GM20431 (cell line): ENCODE measurements at regions not wholly inside any gene's neighbourhood (a gene's known extent, or its start where the extent isn't known, plus 50 kb on each side); places are given as distances from the start of the nearest gene placed in this dataset.
"Not testable (repeated sequence)": the region's sequence is repeated elsewhere in the genome, so short reads cannot be mapped to it uniquely, and the experiment has no call there.

Experiments used
- in situ Hi-C: fragments of 300-500 bp; cut with MseI, MboI; formaldehyde crosslinking; loops from one replicate; pipeline ENCODE4 v1.15.0; 2020; ENCODE audit warnings: low sequenced_read_pairs; ENCODE audit not compliant: unreplicated experiment

DNA sequence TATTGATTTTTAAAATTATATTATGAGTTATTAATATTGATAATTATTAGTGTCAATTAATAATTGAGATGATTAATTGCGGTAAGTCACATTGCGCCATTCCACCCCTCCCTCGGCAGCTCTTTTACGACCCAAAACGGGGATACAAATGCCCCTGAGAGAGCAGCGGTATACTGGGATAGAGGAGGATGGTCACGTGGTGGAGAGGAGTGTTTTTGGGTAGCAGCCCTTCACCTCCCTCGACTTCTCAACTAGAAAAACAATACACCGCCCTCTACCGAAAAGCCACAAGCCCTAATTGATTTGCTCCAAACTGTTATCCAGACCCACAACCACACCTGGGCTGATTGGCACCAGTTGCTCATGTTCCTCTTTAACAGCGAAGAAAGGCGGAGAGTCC is 71.0 kb downstream of the DAPL1 start:
- in situ Hi-C loops: not testable (repeated sequence)

DNA sequence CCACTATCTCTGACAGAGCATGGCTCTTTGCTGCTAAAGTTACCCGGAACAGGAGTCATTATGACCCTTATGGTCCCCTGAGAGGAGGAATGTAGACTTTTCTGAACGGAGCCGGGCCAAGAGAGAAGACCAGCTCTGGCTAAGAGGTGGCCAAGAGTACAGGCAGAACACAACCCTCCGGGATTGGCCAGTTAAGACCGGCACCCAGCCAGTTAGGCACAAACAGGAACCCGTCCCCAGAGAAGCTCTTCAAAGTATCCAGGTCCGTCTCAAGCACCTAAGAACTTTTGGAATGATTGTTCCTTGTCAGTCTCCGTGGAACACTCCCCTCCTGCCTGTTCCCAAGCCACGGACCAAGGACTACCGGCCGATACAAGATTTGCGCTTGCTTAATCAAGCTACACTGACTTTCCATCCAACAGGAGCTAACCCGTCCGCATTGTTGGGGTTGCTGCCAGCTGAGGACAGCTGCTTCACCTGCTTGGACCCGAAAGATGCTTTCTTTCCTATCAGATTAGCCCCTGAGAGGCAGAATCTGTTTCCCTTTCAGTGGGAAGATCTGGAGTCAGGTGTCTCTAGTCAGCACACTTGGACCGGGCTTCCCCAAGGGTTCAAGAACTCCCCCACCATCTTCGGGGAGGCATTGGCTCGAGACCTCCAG is 72.5 kb downstream of the DAPL1 start:
- in situ Hi-C loops: not testable (repeated sequence)

DNA sequence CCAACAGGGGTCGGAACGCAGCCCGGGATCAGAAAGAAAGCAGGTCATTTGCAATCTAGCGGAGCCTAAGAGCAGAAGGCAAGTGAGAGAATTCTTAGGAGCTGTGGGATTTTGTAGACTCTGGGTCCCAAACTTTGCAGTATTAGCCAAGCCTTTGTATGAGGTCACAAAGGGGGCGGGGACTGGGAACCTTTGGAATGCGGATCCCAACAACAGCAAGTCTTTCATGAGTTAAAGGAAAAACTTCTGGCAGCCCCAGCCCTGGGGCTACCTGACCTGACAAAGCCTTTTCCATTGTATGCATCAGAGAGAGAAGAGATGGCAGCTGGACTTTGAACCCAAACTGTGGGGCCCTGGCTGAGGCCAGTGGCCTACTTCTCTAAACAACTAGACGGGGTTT is 73.3 kb downstream of the DAPL1 start:
- in situ Hi-C loops: not testable (repeated sequence)

DNA sequence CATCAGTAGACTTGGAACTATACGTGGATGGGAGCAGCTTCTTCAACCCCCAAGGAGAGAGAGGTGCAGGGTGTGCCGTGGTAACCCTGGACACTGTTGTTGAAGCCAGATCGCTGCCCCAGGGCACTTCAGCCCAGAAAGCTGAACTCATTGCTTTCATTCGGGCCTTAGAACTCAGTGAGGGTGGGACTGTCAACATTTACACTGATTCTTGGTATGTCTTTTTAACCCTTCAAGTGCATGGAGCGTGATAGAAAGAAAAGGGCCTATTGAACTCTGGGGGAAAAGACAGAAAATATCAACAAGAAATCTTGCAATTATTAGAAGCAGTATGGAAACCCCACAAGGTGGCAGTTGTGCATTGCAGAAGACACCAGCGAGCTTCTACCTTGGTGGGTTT is 74.0 kb downstream of the DAPL1 start:
- in situ Hi-C loops: not testable (repeated sequence)

DNA sequence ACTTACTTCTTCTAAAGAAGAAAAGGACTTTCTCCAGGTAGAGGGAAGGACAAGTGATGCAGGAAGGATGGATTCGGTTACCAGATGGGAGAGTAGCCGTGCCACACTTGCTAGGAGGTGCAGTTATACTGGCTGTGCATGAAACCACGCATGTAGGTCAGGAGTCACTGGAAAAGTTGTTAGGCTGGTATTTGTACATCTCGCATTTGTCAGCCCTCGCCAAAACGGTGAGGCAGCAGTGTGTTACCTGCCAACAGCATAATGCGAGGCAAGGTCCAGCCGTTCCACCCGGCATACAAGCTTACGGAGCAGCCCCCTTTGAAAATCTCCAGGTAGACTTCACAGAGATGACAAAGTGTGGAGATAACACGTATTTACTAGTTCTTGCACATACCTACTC is 74.5 kb downstream of the DAPL1 start:
- in situ Hi-C loops: not testable (repeated sequence)

DNA sequence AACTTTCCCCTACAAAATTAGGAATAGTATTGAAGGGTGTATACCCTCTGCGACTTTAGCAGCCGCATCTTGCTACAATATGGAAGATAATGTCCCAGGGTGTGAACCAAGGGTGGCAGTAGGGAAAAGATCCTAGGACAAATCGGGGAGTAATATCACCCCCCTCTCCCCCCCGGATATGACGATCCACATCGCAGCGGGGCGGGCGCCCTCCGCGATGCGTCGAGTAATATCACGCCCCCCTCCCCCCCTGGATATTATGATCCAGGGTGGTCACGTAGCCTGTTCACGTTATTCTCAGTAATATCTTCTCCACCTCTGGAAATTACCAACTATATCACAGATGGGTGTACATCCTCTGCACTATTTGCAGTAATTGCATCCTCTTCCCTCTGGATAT is 82.9 kb downstream of the DAPL1 start:
- in situ Hi-C loops: no loop called here

DNA sequence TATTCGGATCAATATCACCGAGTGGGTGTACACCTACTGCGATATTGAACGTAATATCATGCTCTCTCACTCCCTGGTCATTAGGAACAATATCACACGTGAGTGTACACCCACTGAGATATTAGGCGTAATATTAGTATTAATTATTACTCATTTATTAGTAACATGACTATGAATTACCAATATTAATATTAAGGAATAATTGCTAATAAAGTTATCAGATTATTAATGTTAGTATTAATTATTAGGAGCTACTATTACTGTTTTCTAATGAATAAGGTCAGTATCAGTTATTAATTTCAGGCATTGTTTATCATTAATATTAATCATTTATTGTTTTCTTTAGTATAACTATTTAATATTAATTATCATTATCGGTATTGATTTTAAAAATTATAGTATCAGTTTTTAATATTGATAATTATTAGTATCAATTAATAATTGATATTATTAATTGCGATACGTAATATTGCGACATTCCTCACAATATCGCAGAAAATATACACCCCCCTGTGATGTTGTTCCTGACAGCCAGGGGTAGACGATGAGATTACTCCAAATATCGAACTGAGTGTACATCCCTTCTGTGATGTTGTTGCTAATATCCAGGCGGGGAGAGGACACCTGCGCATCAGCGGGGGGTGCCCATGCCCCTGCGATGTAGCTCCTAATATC is 84.2 kb downstream of the DAPL1 start:
- in situ Hi-C loops: no loop called here

DNA sequence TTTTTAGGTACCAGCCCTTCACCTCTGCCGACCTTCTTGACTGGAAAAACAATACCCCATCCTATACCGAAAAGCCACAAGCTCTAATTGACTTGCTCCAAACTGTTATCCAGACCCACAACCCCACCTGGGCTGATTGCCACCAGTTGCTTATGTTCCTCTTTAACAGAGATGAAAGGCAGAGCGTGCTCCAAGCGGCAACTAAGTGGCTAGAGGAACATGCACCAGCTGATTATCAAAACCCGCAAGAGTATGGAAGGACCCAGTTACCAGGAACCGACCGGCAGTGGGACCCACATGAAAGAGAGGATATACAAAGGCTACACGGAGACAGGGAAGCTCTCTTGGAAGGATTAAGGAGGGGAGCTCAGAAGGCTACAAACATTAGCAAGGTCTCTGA is 86.1 kb upstream of the TANC1 start:
- in situ Hi-C loops: no loop called here

DNA sequence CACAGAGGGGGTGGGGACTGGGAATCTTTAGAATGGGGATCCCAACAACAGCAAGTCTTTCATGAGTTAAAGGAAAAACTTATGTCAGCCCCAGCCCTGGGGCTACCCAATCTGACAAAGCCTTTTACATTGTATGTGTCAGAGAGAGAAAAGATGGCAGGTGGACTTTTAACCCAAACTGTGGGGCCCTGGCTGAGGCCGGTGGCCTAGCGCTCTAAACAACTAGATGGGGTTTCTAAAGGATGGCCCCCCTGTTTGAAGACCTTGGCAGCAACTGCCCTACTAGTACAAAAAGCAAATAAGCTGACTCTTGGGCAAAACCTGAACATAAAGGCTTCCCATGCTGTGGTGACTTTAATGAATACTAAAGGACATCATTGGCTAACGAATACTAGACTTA is 83.9 kb upstream of the TANC1 start:
- in situ Hi-C loops: not testable (repeated sequence)

DNA sequence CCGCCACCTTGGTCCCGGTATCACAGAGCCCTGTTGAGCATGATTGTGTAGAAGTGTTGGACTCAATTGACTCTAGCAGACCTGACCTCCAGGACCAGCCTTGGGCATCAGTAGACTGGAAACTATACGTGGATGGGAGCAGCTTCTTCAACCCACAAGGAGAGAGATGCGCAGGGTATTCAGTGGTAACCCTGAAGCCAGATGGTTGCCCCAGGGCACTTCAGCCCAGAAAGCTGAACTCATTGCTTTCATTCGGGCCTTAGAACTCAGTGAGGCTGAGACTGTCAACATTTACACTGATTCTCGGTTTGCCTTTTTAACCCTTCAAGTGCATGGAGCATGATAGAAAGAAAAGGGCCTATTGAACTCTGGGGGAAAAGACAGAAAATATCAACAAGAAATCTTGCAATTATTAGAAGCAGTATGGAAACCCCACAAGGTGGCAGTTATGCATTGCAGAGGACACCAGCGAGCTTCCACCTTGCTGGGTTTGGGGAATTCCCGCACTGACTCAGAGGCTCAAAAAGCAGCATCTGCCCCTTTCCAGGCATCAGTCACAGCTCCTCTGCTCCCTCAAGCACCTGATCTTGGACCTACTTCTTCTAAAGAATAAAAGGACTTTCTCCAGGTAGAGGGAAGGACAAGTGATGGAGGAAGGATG is 83.3 kb upstream of the TANC1 start:
- in situ Hi-C loops: not testable (repeated sequence)

DNA sequence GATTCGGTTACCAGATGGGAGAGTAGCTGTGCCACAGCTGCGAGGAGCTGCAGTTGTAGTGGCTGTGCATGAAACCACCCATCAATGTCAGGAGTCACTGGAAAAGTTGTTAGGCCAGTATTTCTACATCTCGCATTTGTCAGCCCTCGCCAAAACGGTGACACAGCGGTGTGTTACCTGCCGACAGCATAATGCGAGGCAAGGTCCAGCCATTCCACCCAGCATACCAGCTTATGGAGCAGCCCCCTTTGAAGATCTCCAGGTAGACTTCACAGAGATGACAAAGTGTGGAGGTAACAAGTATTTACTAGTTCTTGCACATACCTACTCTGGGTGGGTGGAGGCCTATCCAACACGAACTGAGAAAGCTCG is 82.8 kb upstream of the TANC1 start:
- in situ Hi-C loops: not testable (repeated sequence)

DNA sequence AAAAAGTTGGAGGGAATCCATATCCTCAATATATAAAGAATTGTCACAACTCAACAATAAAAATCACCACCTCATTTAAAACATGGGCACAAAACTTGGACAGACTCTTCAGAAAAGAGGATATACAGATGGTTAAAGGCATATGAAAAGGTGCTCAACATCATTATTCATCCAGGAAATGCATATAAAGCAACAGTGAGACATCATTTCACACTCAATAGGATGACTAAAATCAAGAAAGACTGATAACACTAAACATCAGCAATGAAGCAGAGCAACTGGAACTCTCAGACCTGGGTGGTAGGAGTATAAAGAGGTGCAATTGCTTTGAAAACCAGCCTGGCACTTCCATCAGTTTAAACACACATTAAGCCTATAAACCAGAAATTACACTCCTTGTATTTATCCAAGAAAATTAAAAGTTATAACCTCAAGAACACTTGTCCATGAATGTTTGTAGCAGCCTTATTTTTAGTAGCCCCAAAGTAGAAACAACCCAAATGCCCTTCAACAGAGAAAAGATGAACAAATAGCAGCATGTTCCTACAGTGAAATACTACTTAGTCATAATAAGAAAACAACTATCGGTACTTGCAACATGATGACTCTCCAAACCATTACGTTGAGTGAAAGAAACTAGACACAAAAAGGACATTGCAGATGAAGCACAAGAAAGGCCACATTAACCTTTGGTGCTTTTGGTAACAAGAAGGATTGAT is 79.1 kb upstream of the TANC1 start:
- in situ Hi-C loops: no loop called here

DNA sequence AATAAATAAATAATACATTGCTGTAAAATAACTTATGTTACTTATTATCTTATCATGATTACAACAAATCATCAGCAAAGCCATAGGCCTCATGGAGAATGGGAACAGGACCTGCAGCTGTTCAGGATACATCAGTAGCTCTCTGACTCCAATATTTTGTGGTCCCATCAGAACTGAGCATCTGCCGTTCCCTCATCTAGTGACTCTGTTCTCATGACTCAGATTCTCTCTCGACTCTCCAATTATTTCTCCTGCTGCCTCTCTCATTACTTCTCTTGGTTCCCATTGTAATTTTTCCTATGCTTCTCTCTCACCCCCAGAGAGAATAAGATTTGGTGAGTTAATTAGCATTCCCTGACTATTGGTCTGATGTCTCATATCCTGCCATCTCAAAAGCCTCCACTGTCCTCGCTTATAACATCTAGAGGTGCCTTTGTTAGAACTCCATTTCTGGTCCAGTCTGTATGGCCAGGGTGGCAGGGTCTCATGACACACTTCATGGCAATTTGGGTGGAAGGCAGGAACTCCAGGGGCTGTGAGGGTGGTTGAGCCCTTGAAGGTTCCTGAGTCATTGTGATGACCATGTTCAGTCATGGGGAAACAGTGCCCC is 78.0 kb upstream of the TANC1 start:
- in situ Hi-C loops: no loop called here

DNA sequence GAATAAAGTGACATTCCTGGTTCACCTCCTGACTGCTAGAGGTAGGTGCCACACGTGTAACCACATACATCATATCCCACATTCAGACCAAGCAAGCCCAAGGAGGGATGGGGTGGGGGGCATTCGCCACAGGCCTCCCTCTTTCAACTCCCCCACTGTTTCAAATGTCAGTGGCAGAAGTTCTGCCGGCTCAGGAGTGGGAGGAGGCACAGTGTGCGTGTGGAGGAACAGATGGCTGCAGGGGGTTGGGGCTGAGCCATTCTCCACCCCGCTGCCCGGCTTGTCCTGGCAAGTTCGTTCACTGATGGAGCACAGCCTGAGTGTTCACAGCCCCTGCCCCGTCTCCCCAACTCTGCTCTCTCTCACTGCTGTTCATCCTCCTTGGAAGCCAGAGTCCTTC is 75.4 kb upstream of the TANC1 start:
- in situ Hi-C loops: no loop called here

DNA sequence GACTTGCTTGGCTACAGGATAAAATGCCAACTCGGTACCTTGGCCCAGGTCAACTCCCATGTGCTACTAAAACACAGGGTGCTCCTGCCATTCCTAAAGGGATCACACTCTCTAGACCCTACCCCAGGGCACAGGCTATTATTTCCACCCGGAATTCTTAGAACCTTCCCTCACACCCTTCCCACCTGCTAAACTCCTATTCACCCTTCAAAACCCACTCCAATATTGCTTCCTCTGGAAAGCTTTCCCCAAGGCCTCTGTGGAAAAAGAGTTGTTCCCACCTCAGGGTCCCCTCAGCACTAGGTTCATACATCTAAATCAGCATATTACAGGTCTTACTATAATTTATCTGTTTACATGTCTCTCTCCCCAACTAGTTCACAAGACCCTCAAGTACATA is 75.0 kb upstream of the TANC1 start:
- in situ Hi-C loops: no loop called here

DNA sequence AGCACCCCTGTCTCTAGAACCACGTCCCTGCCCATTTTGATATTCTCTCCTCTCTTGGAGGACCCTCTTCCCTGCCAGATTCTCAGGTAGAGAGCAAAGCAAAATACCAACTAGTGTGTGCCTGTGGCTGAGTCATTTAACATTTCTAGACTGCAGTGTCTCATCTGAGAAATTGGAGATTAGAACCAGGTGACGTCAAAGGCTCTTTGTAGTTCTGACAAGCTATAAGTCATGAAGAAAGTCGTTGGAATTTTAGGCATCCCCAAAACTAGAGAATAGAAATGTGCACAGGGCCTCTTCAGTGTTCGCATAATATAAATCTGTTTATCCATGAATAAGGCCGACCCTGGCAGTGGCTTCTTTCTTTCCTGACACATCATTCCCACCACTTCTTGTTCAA is 74.4 kb upstream of the TANC1 start:
- in situ Hi-C loops: no loop called here

DNA sequence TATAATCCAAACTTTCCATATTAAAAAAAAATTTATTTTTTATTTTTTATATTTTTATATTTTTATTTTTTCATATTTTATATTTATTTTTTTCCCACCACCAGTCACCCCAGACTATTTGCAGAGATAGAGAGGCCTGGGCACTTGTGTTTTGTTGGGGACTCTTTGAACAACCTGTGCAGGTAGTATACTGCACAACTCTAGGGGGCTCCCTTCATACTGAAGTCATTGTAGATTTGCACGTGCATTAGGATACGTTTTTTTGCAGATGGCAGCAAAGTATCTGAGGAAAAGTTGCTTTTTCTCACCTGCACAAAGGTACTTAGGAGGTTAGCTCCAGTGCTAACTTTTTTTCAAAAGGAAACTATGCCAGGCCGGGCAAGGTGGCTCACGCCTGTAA is 73.9 kb upstream of the TANC1 start:
- in situ Hi-C loops: no loop called here

DNA sequence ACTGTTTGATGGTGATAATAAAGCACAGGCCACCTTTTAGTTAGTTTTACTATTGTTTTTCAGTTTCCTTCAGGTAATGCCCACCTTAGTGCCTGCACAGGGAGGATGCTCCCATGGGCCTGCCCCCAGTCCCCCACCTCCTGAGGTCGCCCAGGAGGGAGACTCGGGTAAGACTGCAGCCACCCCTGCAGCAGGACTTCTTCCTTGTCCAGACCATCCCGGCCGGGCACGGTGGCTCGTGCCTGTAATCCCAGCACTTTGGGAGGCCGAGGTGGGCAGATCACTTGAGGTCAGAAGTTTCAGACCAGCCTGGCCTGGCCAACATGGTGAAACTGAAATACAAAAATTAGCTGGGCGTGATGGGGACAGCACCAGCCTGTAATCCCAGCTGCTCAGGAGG is 68.1 kb upstream of the TANC1 start:
- in situ Hi-C loops: loop anchor here (10.0 kb wide), 1 partner anchor 224 kb away; no protein-coding TSS in a partner anchor

DNA sequence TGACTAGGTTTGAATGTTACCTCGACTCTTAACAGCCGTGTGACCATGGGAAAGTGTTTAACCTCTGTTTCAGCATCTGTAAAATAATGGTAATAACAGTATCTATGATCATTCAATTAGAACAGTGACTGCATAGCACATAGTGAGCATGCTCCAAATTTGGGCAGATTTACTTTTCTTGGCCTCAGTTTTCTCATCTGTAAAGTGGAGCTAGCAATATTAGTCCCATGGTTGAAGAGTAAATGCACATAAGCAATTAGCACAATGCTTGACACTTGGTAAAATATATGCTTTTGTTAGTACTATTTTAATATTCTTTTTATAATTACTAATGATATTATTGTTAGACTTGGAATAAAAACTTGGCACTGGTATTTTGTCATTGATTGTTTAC is 66.4 kb upstream of the TANC1 start:
- in situ Hi-C loops: loop anchor here (10.0 kb wide), 1 partner anchor 223 kb away; no protein-coding TSS in a partner anchor

DNA sequence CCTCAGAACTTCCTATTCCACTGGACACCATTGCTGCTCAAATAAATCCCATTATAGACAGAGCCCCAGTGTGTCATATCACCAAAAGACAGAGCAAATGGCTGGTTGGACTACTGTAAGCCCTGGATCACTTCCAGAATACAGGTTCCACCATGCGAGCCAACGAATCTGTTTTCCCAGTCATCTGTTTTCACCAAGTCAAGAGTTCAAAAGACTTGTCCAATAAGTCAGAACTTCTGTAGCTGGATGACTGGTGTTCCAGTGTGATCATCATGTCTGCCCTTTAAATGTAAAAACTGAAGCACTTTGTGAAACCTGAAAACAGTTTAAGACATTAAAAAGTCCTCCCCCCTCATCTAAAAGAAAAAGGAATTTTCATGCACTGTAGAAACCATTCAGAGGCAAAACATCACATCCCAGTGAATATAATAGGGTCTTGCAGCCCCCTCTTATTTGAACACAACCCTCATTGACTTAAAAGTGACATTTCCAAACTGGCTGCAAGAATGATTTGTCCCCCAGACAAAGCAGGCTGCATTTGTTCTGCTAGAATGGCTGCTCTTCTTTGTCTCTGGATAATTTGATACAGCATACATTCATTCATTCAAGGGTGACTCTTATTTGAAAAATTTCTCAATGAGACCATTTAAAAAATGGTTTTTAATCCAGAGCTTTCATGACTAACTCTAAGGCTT is 64.6 kb upstream of the TANC1 start:
- in situ Hi-C loops: loop anchor here (10.0 kb wide), 1 partner anchor 221 kb away; no protein-coding TSS in a partner anchor
